HG02759 (cell line): ENCODE measurements at regions not wholly inside any gene's neighbourhood (a gene's known extent, or its start where the extent isn't known, plus 50 kb on each side); places are given as distances from the start of the nearest gene placed in this dataset.
"Not testable (repeated sequence)": the region's sequence is repeated elsewhere in the genome, so short reads cannot be mapped to it uniquely, and the experiment has no call there.

ENCODE experiments used
- ATAC-seq: cut with Tn5 transposase; IDR thresholded peaks from one replicate; pipeline ENCODE4 v1.9.1; 2021; ENCODE audit warnings: mild to moderate bottlenecking, moderate library complexity; ENCODE audit not compliant: unreplicated experiment

DNA sequence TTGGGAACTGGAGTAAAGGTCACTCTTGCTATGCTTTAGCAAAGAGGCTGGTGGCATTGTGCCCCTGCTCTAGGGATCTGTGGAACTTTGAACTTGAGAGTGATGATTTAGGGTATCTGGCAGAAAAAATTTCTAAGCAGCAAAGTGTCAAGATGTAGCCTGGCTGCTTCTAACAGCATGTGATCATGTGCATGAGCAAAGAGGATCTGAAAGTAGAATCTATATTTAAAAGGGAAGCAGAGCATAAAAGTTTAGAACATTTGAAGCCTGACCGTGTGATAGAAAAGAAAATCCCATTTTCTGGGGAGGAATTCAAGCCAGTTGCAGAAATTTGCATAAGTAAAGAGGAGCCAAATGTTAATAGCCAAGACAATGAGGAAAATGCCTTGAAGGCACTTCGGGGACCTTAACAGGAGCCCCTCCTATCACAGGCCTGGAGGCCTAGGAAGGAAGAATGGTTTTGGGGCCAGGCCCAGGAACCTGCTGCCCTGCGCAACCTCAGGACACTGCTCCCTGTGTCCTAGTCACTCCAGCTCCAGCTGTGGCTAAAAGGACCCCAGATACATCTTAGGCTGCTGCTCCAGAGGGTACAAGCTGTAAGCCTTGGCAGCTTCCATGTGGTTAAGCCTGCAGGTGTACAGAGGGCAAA, 212.2 kb upstream of the LINGO1 start:
- no peak for ATAC-seq

GRCh38 chr15:77843546-77843945, 210.8 kb upstream of the LINGO1 start:
- ATAC-seq: no peak

DNA sequence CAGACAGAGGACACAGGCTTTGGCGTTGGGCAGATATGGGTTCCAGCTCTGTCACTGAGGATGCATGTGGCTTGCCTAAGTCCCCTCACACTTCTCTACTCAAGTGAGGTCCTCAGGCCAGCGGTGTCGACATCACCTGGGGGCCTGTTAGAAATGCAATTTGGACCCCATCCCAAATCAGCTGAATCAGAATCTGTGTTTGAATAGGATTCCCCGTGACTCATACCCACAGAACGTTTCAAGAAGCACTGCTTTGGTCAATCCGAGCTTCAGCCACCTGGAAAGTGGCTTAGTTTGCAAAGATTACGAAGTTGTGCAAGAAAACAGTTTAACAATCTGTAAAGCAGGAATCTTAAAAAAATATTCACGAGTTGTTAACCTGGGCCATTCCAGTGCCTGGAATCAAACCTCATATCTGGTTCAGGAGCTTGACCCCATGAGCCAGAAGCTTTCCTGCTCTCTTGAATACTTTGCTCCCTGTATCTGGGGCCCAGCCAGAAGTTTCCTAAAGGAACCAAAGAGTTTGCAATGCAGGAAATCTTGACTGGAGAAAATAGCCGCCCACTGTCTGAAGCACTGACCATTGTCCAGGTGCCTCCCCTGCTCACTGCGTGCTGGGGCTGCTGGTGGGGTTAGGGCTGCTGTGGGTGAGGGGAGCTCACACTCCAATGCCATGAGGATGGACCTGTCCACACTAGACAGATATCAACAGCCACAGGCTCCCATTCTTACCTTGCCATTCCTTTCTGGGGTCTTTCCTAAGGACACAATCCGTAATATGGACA, 208.5 kb upstream of the LINGO1 start:
- ATAC-seq: no peak

GRCh38 chr15:77839970-77840905, 207.5 kb upstream of the LINGO1 start:
- ATAC-seq: no peak

GRCh38 chr15:77839456-77839855, 206.7 kb upstream of the LINGO1 start:
- no peak for ATAC-seq

DNA sequence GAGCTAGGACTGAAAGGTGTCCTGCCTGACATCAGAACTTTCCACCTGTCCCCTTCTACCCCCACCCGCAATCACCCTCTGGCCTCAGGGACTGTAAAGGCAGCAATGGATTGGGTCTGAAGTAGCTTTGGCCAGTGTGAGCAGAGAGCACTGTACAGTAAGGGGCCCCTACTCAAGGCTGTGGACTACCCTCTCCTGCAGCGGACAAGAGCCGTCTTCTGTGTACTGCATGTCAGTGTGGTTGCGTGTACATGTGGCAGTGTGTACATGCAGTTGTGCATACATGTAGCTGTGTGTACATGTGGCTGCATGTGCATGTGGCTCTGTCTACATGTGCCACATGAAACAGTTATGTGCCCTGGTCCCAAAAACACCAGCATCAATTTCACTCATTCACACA, 205.9 kb upstream of the LINGO1 start:
- no peak for ATAC-seq

- ATAC-seq: no peak
These were observed 205.3 kb upstream of the LINGO1 start for GRCh38 chr15:77838061-77838460.

DNA sequence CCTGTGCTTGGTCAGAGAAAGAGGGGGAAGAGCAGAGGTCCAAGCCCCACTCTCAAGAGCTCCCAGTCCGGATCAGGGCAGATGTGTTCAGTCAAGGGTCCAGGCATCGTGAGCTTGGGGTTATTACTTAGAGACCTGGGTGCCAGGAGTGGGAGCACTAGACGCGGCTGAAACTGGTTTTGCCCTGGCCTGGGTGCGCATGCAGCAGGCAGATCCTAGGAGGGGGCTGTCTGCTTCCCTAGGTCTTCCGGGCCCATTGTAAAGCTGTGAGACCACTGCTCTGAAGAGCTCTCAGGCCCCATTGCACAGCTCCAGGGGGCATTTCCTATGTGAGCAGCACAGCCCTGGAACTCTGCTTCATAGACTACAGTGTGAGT, 204.9 kb upstream of the LINGO1 start:
- ATAC-seq: no peak

GRCh38 chr15:77836906-77837648, 204.4 kb upstream of the LINGO1 start:
- ATAC-seq: no peak

DNA sequence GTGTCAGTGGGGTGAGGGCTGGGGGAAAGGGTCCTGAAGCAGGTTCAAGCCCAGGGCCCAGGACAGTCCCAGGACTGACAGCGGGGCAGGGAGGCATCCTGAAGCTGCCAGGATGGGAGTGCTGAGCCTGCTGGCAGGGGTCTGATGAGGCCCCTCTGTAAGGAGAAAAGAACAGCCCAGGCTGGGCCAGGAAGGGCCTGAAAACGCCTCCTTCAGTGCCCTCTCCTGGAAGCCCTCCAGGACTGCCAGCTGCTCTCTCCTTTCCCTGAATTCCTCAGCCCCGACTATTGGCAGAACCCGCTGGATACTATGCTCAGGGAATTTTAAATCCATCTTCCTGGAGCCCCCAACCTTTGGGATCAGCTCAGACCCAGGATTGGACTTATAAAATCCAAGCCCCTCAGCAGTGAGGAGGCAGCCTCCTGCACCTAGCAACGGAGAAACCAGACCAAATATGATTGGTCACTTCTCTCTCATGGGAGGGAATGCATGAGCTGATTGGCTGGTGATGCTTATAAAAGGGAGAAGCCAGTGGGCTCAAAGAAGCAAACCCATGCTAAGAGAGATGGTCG, 203.5 kb upstream of the LINGO1 start:
- no peak for ATAC-seq

DNA sequence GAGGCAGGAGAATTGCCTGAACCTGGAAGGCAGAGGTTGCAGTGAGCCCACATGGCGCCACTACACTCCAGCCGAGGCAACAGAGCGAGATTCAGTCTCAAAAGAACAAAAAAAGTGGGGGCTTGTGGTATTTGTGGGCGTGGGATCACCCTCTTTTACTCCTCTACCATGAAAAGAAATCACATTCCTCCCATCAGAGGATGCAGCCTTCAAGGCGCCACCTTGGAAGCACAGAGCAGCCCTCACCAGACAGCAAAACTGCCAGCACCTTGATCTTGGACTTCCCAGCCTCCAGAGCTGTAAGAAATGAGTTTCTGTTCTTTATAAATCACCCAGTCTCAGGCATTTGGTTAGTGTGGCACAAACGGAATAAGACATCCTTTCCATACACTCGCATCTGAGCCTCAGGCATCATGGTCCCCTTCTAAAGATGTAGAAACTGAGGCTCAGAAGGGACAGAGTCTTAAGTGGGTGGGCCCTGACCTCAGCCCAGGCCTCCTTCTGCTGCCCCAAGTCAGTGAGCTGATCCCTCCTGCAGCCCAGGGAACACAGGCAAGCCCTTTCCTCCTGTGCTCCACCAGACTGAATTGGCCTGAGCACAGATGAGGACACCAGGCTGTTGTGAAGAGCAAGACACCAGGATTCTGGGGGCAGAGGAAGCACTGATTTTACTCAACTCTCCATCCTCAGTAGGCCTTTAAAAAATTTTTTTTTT, 201.7 kb upstream of the LINGO1 start:
- no peak for ATAC-seq

DNA sequence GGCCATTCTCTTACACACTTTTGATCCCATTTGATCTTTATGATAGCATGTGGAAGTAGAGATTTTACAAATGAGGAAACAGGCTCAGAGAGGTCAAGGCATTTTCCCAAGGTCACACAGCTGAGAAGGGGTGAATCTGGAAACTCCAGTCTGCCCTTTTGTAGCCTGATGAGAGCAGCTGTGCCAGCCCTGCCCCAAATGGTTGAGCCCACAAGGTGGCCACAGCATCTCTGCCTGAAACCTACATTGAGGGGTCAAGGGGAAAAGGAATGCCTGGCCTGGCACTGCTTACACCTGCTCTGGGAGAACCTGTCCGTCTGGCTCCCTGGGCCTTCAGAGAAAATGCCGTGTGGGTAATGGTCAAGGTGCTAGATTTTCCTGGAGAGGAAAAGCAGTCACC, 200.2 kb upstream of the LINGO1 start:
- no peak for ATAC-seq

GRCh38 chr15:77831986-77832385, 199.3 kb upstream of the LINGO1 start:
- no peak for ATAC-seq

GRCh38 chr15:77830051-77830468, 197.3 kb upstream of the LINGO1 start:
- no peak for ATAC-seq

DNA sequence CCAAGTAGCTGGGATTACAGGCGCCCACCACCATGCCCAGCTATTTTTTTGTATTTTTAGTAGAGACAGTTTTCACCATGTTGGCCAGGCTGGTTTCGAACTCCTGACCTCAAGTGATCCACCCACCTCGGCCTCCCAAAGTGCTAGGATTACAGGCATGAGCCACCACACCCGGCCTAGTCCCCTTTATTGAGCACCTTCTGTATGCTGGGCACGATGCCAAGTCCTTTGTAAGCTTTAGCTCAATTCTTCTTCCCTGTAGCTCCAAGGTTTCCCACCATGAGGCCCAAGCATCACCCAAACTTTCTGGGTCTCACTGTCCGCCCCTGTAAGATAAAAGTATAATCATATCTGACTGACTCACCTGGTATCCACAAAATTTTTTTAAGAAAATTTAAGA, 196.6 kb upstream of the LINGO1 start:
- ATAC-seq: not testable (repeated sequence)

GRCh38 chr15:77827860-77828259, 195.1 kb upstream of the LINGO1 start:
- ATAC-seq: no peak

GRCh38 chr15:77826006-77826695, 193.4 kb upstream of the LINGO1 start:
- ATAC-seq: no peak

DNA sequence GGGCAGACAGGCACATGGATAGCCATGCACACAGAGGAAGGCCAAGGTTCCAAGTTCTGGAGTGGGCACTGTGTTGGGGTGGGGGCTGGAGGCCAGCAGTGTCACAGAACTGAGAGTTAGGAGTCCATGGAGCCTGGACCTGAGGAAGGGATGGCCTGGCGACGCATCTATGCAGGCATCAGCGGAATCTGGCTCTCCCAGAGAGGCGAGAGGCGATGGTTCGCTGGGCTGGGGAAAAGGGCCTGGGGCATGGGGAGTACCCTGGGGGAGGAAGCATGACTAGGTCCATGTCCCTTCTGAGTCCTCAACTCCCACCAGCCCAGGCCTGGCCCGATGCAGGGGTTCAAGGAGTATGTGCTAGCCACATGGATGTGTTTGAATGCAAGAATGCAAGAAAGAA, 192.8 kb upstream of the LINGO1 start:
- no peak for ATAC-seq

DNA sequence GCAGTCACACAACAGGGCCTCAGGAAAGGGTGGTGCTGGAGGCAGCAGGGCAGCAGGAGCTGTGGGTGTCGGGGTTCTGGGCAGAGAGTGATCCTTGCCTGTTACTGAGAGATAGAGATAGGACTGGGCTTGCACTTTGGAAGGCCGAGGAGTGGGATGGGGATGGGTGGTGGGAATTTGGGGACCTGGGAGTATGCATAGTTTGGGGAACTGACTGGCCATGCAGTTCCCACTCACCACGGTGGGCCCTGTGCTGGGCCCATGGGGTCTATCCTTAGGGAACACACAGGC, 192.5 kb upstream of the LINGO1 start:
- ATAC-seq: no peak
